Caco-2 (cell line): ENCODE measurements at regions not wholly inside any gene's neighbourhood (a gene's known extent, or its start where the extent isn't known, plus 50 kb on each side); places are given as distances from the start of the nearest gene placed in this dataset.

Experiments used
- BruUV-seq: library from RNA; stranded (reverse); fragments of 400-500 nt; replicated peaks from 2 replicates; lab custom pipeline; 2021; lab: Mats Ljungman, UMichigan
- CTCF ChIA-PET: fragments of 300-600 bp; sonication (Branson Sonifier 250); formaldehyde crosslinking; loops from one replicate; lab custom pipeline; 2022; ENCODE audit warnings: antibody characterized with exemption; lab: Charles Lee
- POLR2A ChIA-PET: fragments of 300-600 bp; sonication (Branson Sonifier 250); formaldehyde crosslinking; loops from one replicate; lab custom pipeline; 2022; ENCODE audit warnings: antibody characterized with exemption; lab: Charles Lee
- DNase-seq, 2 experiments: peaks; one replicate each; pipeline versions ENCODE4 v3.0.0 to v3.0.0-alpha.2; 2020 to 2022
- H3K27me3 ChIP-seq: replicated peaks from 2 replicates; pipeline ENCODE4 v1.6.0; 2011; ENCODE audit warnings: low read length; ENCODE audit not compliant: control insufficient read depth, insufficient read depth
- H3K36me3 ChIP-seq: 2 replicates; pipeline ENCODE4 v1.5.1; 2011; ENCODE audit warnings: low read length; ENCODE audit not compliant: control insufficient read depth, insufficient read depth
- H3K4me1 ChIP-seq: fragments of 250-450 bp; sonication (Bioruptor Pico); 2 replicates; pipeline ENCODE4 v1.5.1; 2020; ENCODE audit warnings: mild to moderate bottlenecking
- H3K4me3 ChIP-seq: 2 replicates; pipeline ENCODE4 v1.5.1; 2011; ENCODE audit warnings: low read depth, mild to moderate bottlenecking, control low read depth, low read length
- H3K9me3 ChIP-seq: fragments of 250-450 bp; sonication (Bioruptor Pico); 2 replicates; pipeline ENCODE4 v1.5.1; 2020; ENCODE audit warnings: mild to moderate bottlenecking, moderate library complexity
- H3K27ac Mint-ChIP-seq: one replicate; pipeline ENCODE4 v1.8.0; 2022; ENCODE audit warnings: mixed read lengths; ENCODE audit not compliant: unreplicated experiment
- H3K27me3 Mint-ChIP-seq: one replicate; pipeline ENCODE4 v1.8.0; 2022; ENCODE audit warnings: mixed read lengths; ENCODE audit not compliant: insufficient read depth, unreplicated experiment
- H3K36me3 Mint-ChIP-seq: one replicate; pipeline ENCODE4 v1.8.0; 2022; ENCODE audit warnings: mild to moderate bottlenecking, mixed read lengths; ENCODE audit not compliant: insufficient read depth, unreplicated experiment
- H3K4me1 Mint-ChIP-seq: one replicate; pipeline ENCODE4 v1.8.0; 2022; ENCODE audit warnings: low read depth, mixed read lengths; ENCODE audit not compliant: unreplicated experiment
- H3K4me3 Mint-ChIP-seq: one replicate; pipeline ENCODE4 v1.8.0; 2022; ENCODE audit warnings: mild to moderate bottlenecking, moderate library complexity, mixed read lengths; ENCODE audit not compliant: unreplicated experiment
- H3K9me3 Mint-ChIP-seq: one replicate; pipeline ENCODE4 v1.8.0; 2022; ENCODE audit warnings: mixed read lengths; ENCODE audit not compliant: unreplicated experiment
- CTCF ChIP-seq, 2 experiments: fragments of 200-600 bp in 1 of 2; IDR thresholded peaks; 1 replicate in 1 of 2; 2 replicates in 1 of 2; pipeline versions ENCODE4 v1.5.1 to v1.8.0; 2011 to 2022; ENCODE audit warnings: antibody characterized with exemption in 1 of 2, control low read depth in 1 of 2, inconsistent platforms in 1 of 2, low read depth in 1 of 2, low read length in 1 of 2, mild to moderate bottlenecking in 1 of 2, moderate library complexity in 1 of 2; ENCODE audit not compliant: insufficient read depth in 1 of 2, severe bottlenecking in 1 of 2, unreplicated experiment in 1 of 2
- intact Hi-C: fragments of 100-400 bp; cut with micrococcal nuclease; formaldehyde crosslinking; loops from one replicate; pipeline ENCODE4 v1.10.0; 2022; ENCODE audit not compliant: unreplicated experiment

- Mint-ChIP-seq H3K9me3 (no peaks in the 10 kb centered on the region), H3K36me3 (no peaks in the 10 kb centered on the region), H3K27me3 (peaks cover 10% of the 10 kb centered on the region), H3K4me3 (no peak overlapping the region), H3K4me1 (no peaks in the 10 kb centered on the region), H3K27ac (no peak overlapping the region)
- CTCF ChIA-PET, result no interaction called here
- DNase-seq, result no peak
- Histone ChIP-seq H3K27me3 (no peaks in the 10 kb centered on the region), H3K9me3 (no peaks in the 10 kb centered on the region), H3K36me3 (no peaks in the 10 kb centered on the region), H3K4me1 (no peaks in the 10 kb centered on the region), H3K4me3 (no peak overlapping the region)
- no TSS peak for BruUV-seq
- no peak for TF ChIP-seq CTCF (IDR thresholded peaks at IDR 0.05; ENCODE audit: insufficient read depth in 1 of 2, low read depth in 1 of 2, low read length in 1 of 2, severe bottlenecking in 1 of 2, unreplicated experiment in 1 of 2)
- intact Hi-C loops, result no loop called here
- POLR2A ChIA-PET, result no interaction called here
Measured at GRCh38 chr1:82445132-82445531, 644.4 kb downstream of the ADGRL2 start.

- POLR2A ChIA-PET, result no interaction called here
- CTCF ChIA-PET, result no interaction called here
- intact Hi-C loops, result no loop called here
Measured at GRCh38 chr1:82441402-82441801, 640.7 kb downstream of the ADGRL2 start.

GRCh38 chr1:82423174-82423815, 622.6 kb downstream of the ADGRL2 start:
- Histone ChIP-seq H3K4me3 (no peak overlapping the region), H3K9me3 (no peaks in the 10 kb centered on the region), H3K27me3 (no peaks in the 10 kb centered on the region), H3K4me1 (no peaks in the 10 kb centered on the region), H3K36me3 (no peaks in the 10 kb centered on the region)
- BruUV-seq, result no TSS peak
- H3K27me3 Mint-ChIP-seq, result peaks cover 3% of the 10 kb centered on the region
- no peak overlapping the region for H3K4me3 Mint-ChIP-seq
- no peaks in the 10 kb centered on the region for H3K9me3 Mint-ChIP-seq
- no peak for DNase-seq
- TF ChIP-seq CTCF (IDR thresholded peaks at IDR 0.05; ENCODE audit: insufficient read depth in 1 of 2, low read depth in 1 of 2, low read length in 1 of 2, severe bottlenecking in 1 of 2, unreplicated experiment in 1 of 2), result no peak
- no peak overlapping the region for H3K27ac Mint-ChIP-seq
- H3K36me3 Mint-ChIP-seq, result no peaks in the 10 kb centered on the region
- intact Hi-C loops, result no loop called here
- POLR2A ChIA-PET, result no interaction called here
- CTCF ChIA-PET, result no interaction called here
- no peaks in the 10 kb centered on the region for H3K4me1 Mint-ChIP-seq

More at GRCh38 chr1:82441402-82441801, 640.7 kb downstream of the ADGRL2 start:
- Histone ChIP-seq H3K36me3 (no peaks in the 10 kb centered on the region), H3K9me3 (no peaks in the 10 kb centered on the region), H3K4me3 (no peak overlapping the region), H3K27me3 (no peaks in the 10 kb centered on the region), H3K4me1 (no peaks in the 10 kb centered on the region)
- Mint-ChIP-seq H3K27me3 (peaks cover 4% of the 10 kb centered on the region), H3K36me3 (no peaks in the 10 kb centered on the region), H3K27ac (no peak overlapping the region), H3K9me3 (no peaks in the 10 kb centered on the region), H3K4me3 (no peak overlapping the region), H3K4me1 (no peaks in the 10 kb centered on the region)
- TF ChIP-seq CTCF (IDR thresholded peaks at IDR 0.05; ENCODE audit: insufficient read depth in 1 of 2, low read depth in 1 of 2, low read length in 1 of 2, severe bottlenecking in 1 of 2, unreplicated experiment in 1 of 2), result no peak
- DNase-seq, result no peak
- BruUV-seq, result no TSS peak
